RKO (cell line): ENCODE measurements at regions not wholly inside any gene's neighbourhood (a gene's known extent, or its start where the extent isn't known, plus 50 kb on each side); places are given as distances from the start of the nearest gene placed in this dataset.
A peak's percentile ranks its signal among the peaks of the same experiment; 100 is the strongest.

ENCODE experiments used
- DNase-seq: peaks from one replicate; pipeline ENCODE4 v3.0.0-alpha.2; 2016; ENCODE audit warnings: low spot score

DNA sequence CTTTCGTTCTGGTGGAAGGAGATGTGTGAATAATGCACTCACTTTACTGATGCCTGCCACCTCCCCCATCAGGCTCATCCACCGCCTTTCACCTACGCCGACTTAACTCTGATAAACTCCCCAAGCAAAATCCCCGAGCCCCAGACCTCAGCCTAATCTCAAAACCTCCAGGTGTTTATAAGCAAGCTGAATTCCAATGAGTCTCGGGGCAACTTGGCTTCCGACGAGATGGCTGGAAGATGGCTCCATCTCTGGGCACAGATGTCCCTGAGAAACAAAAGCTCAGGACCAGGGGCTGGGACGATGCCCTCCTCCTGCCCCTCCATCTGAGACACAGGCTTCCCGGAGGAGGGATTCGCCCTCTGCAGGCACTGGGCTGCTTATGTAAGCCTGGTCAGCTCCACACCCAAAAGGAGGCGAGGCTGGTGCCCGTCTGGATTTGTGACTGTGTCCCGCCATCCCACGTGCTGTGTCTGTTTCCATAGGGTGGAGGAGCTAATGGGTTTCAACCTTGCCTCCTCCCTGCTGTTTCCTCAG lies 386.4 kb upstream of the TNRC6C start:
- no peak for DNase-seq

GRCh38 chr17:77572851-77573250 lies 385.7 kb upstream of the TNRC6C start:
- no peak for DNase-seq

DNA sequence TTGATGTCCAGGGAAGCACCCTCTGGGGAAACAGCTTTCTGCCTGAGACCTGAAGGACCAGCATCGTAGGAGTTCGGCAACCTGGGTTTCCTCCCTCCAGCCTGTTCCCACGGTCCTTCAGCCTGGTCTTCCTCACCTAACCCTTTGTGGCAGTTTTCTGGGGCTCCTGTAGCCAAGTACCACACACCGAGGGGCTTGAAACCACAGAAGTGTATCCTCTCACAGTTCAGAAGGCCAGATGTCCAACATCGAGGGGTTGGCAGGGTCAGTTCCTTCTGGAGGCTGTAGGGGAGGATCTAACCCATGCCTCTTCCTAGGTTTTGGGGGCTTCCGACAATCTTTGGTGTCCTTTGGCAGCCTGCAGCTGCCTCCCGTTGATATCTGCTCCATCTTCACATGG lies 381.0 kb upstream of the TNRC6C start:
- no peak for DNase-seq

- no peak for DNase-seq
Observed at GRCh38 chr17:77579131-77579530, 379.4 kb upstream of the TNRC6C start.

- DNase-seq: no peak
Observed at GRCh38 chr17:77579682-77580081, 378.8 kb upstream of the TNRC6C start.

DNA sequence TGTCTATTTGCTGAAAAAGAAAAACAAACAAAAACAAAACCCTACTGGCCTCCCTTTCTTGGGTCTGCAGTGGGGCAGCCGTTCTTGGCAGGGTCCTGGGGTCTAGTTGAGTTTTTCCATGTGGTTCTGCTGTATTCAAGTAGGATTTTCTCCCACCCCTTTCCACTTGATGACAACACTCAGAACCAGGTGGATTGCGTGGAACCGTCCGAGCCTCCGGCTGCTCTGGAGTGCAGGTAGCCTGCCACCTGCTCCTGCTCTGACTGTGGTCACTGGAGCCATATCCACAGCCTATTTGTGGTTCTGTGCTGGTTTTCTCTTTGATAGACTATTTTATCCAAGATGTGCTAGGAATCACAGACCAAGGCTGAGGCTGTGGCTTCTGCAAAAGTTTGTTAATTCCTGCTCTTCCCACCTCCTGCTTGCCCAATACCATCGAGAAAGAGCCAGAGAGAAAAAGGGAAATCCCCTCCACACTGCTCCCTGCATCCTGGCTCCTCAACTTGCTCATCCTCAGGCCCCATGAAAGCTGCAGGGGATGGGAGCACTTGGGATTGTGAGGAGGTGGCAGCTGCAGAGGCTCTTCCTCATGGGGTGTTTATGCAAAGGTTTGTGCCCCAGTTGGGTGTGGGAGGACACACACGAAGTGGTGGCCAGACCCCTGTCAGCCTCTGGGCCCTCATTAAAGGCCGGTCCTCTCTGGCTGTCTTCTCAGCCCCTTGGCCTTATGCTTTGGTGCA lies 377.8 kb upstream of the TNRC6C start:
- no peak for DNase-seq

GRCh38 chr17:77581480-77581879 lies 377.0 kb upstream of the TNRC6C start:
- DNase-seq: peak; percentile 51

DNA sequence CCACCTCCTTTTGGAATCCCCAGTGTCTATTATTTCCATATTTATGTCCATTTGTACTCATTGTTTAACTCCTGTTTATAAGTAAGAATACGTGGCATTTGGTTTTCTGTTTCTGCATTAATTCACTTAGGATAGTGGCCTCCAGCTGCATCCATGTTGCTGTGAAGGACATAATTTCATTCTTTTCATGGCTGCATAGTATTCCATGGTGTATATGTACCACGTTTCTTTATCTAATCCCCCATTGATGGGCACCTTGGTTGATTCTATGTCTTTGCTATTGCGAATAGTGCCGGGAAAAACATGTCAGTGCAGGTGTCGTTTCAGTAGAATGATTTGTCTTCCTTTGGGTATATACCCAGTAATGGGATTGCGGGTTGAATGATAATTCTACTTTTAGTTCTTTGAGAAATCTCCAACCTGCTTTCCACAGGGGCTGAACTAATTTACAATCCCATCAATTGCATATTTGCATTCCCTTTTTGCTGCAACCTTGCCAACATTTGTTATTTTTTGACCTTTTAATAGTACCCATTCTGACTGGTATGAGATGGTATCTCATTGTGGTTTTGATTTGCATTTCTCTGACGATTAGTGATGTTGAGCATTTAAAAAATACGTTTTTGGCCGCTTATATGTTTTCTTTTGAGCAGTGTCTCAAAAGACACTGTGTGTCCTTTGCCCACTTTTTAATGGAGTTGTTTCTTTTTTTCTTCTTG lies 373.2 kb upstream of the TNRC6C start:
- no peak for DNase-seq

DNA sequence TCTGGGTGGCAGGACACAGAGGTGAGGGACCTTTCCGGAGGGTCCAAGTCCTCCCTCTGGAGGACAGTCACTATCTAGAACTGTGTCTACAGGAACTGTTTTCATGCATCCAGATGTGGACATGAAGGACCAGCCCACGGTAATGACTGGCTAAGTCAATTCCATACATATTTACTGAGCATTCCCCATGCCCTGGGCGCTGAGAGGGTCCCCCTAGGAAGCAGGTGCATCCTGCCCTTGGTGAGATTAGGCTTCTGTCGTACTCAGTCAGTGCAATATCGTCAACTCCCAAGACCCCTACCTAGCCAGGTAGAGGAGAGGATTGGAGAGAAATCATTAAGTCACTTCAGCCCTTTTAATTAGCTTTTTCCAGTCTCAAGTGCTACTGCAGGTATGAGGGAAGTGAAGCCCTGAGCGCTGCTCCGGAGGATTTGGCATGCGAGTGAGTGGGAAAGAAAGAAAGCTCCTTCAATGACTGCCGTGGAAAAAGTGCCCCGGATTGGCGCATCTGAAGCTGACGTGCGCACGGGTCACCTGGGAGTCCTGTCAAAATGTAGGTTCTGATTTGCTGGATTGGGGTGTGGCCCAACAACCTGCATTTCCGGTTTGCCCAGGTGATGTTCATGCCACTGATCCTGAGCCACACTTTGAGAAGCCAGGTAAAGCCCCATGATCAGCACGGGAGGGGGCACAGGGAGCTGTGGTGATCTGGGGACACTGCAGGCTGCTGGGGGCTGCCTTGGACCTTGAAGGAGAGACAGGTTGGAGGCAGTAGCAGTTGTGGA lies 367.4 kb upstream of the TNRC6C start:
- no peak for DNase-seq

DNA sequence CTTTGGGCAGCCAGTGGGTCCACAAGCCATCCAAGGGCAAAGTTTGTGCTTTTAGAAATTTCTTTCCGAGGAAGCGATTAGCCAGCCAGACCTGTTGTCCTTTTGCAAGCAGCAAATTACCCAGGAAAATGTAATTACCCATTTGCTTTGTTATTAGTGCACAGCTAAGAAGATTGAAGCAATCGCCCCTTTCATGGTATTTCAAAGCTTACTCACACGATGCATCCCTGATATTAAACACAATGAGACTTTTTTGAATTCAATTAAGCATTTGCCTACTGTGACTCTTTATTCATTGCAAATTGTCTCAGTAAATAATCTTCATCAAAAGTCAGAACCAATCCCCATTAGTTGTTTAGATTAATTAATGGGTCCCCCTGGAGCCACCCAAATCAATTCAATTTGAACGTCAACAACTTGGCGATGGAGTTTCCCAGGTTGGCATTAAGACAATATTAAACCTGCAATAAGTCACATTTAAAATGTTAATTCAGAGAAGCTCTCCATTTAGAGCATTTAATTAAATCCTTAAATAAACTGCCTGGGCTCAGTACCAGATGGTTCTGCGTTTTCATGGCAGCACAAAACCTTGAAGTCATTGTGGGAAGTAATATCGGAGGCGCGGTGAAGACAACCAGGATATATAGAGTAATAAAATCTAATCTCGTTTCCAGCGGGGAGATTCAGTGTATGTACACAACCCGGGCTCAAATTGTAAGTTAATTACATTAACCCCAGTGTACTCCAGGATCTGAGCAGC lies 366.2 kb upstream of the TNRC6C start:
- no peak for DNase-seq

DNA sequence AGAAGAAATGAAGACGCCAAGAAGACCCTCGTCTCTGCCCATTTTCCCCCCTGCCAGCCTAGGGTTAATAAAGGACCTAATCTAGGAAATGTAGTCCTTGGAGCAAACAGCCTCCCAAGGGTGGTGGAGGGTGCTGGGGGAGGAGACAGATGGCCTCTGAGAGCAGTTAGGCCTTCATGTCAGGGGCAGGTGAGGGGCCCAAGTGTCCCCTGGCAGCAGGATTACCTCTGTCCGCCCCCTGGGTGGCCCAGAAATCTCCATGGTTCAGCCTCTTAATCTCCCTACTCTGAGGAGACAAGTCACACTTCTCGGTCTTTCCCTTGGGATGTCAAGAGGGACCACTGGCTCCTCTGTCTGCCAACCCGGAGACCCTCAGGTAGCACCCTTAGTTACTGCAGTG lies 365.4 kb upstream of the TNRC6C start:
- DNase-seq: no peak

GRCh38 chr17:77594416-77595209 lies 363.9 kb upstream of the TNRC6C start:
- DNase-seq: no peak

DNA sequence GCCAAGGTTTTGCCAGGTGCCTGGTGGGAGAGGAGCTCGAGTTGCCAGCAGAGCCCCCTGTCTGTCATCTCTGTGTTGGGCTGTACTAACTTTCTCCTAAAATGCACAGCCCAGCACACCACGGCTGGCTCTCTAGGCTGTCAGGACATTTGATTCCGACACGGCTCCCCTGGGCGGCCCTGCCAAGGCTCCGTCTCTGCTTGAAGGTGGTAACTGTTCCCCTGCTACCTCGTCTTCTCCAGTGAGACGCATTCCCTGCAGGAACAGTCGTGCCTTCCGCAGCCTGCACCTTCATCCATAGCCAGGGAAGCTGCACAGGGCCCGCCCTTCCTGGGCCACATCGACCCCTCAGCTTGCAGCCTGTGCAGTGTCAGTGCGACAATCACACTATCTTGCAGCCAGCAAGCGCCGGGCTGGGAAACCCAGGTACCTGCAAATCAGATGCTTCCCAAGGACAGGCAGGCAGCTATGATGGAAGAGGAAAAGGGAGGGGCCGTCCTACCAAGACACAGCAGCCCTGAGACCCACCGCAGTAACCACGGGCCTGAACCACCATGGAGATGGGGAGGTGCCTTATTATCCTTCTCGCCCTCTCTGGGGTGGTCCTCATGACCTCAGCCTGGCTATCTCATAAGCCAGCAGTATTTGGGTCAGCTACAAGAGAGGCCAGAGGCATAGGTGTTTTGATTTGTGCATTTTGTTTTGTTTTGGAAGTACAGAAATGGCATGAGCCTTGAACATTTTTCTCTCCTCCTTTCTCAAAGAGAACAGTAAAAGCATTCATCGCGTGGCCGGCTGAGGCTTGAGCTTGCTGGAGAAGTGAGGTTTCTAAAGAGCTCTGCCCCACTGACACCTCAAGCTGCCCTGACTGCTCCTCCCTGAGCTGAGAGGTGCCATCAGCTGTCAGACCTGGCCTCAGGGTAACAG lies 361.7 kb upstream of the TNRC6C start:
- no peak for DNase-seq

DNA sequence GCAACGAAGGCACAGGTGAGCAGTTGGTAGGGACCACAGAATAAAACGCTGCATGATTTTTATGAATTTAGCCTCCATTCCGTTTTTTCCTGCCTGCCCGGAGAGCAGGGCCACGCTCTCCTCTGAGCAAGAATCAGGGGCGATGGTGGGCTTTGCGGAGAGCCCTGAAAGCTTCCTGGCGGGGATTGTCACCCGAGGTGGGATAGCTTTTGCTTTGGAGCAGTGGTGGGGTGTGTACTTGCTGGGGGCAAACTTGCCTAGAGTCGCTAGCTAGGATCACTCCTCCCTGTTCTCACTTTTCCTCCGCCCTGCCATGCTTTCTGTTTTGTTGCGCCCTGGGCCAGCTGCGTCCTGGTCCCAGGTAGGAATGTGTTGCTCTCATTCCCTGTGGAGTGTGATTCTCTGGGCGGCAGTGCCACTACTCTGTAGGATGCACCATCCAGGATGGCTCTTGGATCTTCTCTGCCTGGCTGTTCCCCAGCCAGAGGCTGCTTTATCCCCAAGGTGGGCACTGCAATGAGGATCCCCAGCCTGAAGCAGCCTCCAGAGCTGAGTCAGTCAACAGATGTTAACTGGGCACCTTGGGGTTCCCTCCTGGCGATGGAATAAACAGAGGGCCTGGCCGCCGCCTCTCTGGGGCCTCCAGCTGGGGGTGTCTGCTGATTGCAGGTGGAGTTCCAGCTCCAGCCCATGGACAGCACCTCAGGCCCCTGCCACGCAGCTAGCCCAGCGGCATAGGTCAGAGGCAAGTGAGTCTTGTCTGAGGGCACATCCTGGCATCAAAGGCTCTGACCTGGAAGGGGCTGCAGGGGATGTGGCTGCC lies 360.9 kb upstream of the TNRC6C start:
- DNase-seq: no peak

- DNase-seq: no peak
Observed at GRCh38 chr17:77598241-77598620, 360.3 kb upstream of the TNRC6C start.

DNA sequence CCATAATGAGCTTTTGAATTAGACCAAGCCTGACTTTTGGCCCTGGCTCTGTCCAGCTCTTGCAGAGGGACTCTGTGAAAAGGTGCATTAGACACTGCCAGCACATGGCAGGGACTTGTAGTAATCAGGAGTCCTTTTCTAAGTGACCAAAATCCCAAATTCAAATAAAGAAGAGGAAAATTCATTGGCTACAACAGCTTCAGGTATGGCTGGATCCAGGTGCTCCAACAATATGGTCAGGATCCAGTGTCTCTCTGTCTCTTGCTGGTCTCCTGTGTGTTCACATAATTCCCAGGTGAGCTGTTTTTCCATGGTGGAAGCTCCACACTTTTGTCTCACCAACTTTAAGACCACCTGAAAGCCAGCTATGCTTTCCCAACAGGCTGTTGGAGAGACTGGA lies 358.8 kb upstream of the TNRC6C start:
- DNase-seq: no peak

DNA sequence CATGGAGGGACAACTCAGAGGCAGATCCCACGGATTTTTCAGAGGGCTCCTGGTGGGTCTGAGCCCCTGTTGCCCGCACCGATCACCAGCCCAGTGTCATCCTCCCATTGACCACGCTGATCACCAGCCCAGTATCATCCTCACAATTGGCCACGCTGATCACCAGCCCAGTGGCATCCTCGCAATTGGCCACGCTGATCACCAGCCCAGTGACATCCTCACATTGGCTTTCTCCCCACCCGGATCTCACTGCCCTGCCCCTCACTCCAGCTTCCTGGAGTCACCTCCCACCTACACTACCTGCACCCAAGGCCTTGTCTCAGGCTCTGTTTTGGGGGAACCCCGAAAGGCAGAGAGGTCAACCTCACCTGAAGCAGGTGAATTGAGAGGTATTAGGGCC lies 358.2 kb upstream of the TNRC6C start:
- DNase-seq: no peak

DNA sequence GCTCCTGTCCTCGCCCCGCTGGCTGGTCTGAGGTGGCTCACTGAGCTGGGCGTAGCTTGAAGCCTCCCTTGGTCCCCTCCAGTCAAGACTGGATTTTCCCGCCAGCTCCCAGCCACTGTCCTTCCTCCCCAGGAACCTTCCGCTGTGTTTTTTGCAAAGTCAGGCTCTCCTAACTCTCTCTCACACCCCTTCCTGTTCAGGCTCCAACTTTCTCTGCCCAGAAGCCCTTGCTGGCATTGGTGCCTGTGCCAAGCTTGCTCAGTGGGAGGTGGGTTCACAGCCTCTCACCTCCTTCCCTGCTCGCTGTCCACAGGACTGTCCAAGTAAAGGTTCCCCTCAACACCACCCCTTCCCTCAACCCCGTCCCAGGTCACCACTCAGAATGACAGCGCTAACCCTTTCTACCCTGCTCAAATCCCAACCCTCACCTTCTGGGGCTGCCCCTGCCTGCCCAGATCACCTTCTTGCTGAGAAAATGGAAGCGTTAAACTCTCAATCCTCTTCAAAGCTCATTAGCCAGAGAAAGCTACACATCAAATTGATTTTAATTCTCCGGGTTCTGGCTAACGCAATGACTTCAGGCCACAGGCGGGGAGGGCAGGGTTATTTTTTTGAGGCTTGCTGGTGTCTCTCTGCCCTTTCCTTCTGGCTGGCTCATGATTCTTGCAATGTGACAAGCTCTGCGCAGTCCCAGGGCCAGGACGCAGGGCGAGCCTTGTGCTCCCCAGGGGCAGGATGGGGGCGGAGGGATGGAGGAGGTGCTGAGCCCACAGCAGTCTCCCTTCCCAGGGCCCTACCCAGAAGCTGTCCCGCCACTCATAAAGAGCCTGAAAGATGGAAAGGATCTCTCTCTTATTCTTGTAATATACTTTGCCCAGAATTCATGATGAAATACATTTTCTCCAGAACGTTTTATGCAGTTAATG lies 357.2 kb upstream of the TNRC6C start:
- DNase-seq: no peak
